Stomach smooth muscle (tissue), 2 donors: ENCODE measurements at regions not wholly inside any gene's neighbourhood (a gene's known extent, or its start where the extent isn't known, plus 50 kb on each side); places are given as distances from the start of the nearest gene placed in this dataset.

Experiments used
- H3K27ac ChIP-seq: one replicate; pipeline ENCODE4 v1.7.0; 2013; ENCODE audit warnings: mild to moderate bottlenecking, low read length, inconsistent platforms
- H3K27me3 ChIP-seq, 2 donors: one replicate each; pipeline ENCODE4 v1.7.0; 2013; ENCODE audit warnings: low read length in 2 of 2; ENCODE audit not compliant: insufficient read depth in 2 of 2, control insufficient read depth in 1 of 2
- H3K36me3 ChIP-seq, 2 donors: one replicate each; pipeline ENCODE4 v1.7.0; 2013; ENCODE audit warnings: low read length in 2 of 2; ENCODE audit not compliant: control insufficient read depth in 2 of 2, insufficient read depth in 2 of 2
- H3K4me1 ChIP-seq: one replicate; pipeline ENCODE4 v1.7.0; 2013; ENCODE audit warnings: low read length; ENCODE audit not compliant: control insufficient read depth, insufficient read depth
- H3K4me3 ChIP-seq, 2 donors: one replicate each; pipeline ENCODE4 v1.7.0; 2013; ENCODE audit warnings: low read length in 2 of 2
- H3K9ac ChIP-seq, 2 donors: one replicate each; pipeline ENCODE4 v1.7.0; 2013; ENCODE audit warnings: low read length in 2 of 2, mild to moderate bottlenecking in 1 of 2
- H3K9me3 ChIP-seq, 2 donors: one replicate each; pipeline ENCODE4 v1.7.0; 2013; ENCODE audit warnings: low read length in 2 of 2; ENCODE audit not compliant: control insufficient read depth in 2 of 2
- donor health status: healthy.
- donor health status: Pancreatic carcinoma.

- H3K9ac ChIP-seq = no peak overlapping the region
- H3K36me3 ChIP-seq = no peaks in the 10 kb centered on the region
- no peak overlapping the region for H3K4me3 ChIP-seq
- no peak overlapping the region for H3K27ac ChIP-seq
- no peaks in the 10 kb centered on the region for H3K27me3 ChIP-seq
- no peaks in the 10 kb centered on the region for H3K9me3 ChIP-seq
- H3K4me1 ChIP-seq = no peaks in the 10 kb centered on the region
These were observed 74.1 kb upstream of the DSEL start for GRCh38 chr18:67590571-67591141.

GRCh38 chr18:67589325-67589724, 72.8 kb upstream of the DSEL start:
- Histone ChIP-seq H3K27me3 (no peaks in the 10 kb centered on the region), H3K4me3 (no peak overlapping the region), H3K4me1 (no peaks in the 10 kb centered on the region), H3K36me3 (no peaks in the 10 kb centered on the region), H3K9ac (no peak overlapping the region), H3K9me3 (no peaks in the 10 kb centered on the region), H3K27ac (no peak overlapping the region)

GRCh38 chr18:67586101-67586500, 69.6 kb upstream of the DSEL start:
- Histone ChIP-seq H3K27me3 (no peaks in the 10 kb centered on the region), H3K9ac (no peak overlapping the region), H3K4me3 (no peak overlapping the region), H3K27ac (no peak overlapping the region), H3K9me3 (no peaks in the 10 kb centered on the region), H3K4me1 (no peaks in the 10 kb centered on the region), H3K36me3 (no peaks in the 10 kb centered on the region)

DNA sequence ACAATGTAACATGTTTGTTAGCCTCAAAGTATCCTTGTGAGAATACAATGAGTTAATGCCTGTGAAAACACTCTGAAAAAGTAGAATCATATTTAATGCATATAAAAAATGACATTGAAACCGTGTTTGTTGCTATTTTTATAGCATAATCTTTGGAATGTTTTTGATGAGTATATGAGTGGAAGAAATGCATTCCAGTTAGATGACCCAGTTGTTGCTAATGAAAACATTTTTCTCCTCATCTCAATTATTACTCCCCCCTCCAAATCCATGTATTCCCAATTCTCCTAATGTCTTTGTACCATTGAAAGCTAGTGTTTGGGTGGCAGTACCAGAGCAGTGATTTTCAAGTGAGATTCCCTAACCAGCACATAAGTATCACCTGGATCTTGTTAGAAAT, 67.1 kb upstream of the DSEL start:
- Histone ChIP-seq H3K4me3 (no peak overlapping the region), H3K36me3 (no peaks in the 10 kb centered on the region), H3K9ac (no peak overlapping the region), H3K4me1 (no peaks in the 10 kb centered on the region), H3K27me3 (no peaks in the 10 kb centered on the region), H3K9me3 (no peaks in the 10 kb centered on the region), H3K27ac (no peak overlapping the region)

DNA sequence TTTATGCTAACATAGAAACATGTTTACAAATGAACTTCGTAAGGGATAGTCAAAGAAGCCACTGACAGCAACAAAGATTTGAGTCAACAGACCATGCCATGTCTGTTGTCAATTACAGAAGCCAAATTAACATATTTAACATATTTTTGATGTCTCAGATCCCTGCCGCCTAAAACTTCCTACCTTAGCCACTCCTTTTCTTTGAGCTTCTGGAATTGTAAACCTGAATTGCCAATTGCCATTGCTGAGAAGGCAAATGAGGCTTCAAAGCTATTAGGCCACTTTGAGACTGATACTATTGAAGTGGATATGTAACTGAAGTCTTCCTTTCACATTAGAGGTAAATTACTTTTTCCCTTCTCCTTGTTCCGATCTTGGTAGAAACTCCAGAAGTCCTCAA, 66.0 kb upstream of the DSEL start:
- no peak overlapping the region for H3K27ac ChIP-seq
- no peak overlapping the region for H3K9ac ChIP-seq

GRCh38 chr18:67581178-67581577, 64.7 kb upstream of the DSEL start:
- Histone ChIP-seq H3K4me3 (no peak overlapping the region), H3K36me3 (no peaks in the 10 kb centered on the region)

More for the DNA sequence above, 66.0 kb upstream of the DSEL start:
- Histone ChIP-seq H3K4me1 (no peaks in the 10 kb centered on the region), H3K4me3 (no peak overlapping the region), H3K9me3 (no peaks in the 10 kb centered on the region), H3K27me3 (no peaks in the 10 kb centered on the region), H3K36me3 (no peaks in the 10 kb centered on the region)

GRCh38 chr18:67577386-67577785, 60.9 kb upstream of the DSEL start:
- no peaks in the 10 kb centered on the region for H3K27me3 ChIP-seq
- H3K4me1 ChIP-seq = no peaks in the 10 kb centered on the region
- H3K9ac ChIP-seq = no peak overlapping the region
- no peak overlapping the region for H3K27ac ChIP-seq
- no peak overlapping the region for H3K4me3 ChIP-seq
- H3K36me3 ChIP-seq = no peaks in the 10 kb centered on the region
- no peaks in the 10 kb centered on the region for H3K9me3 ChIP-seq

More at GRCh38 chr18:67581178-67581577, 64.7 kb upstream of the DSEL start:
- Histone ChIP-seq H3K9ac (no peak overlapping the region), H3K9me3 (no peaks in the 10 kb centered on the region), H3K27me3 (no peaks in the 10 kb centered on the region), H3K27ac (no peak overlapping the region), H3K4me1 (no peaks in the 10 kb centered on the region)

DNA sequence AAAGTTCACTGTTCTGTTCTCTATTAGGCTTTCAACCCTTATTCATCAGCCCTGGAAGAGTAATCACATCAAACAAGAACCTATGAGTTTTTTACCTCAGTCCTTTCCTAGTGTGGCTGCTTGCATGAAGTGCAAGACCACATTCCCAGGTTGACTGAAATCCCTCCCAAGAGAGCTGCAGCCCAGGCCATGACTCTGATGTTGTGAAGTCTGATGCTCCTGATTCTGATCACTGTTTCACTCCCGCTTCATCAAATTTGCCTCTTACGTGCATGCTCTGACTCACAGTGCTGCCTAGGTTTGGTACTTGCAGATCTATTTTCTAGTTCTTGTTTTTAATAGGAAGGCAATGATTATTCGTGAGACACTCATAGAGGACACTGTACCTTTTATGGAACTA, 58.2 kb upstream of the DSEL start:
- H3K27me3 ChIP-seq = no peaks in the 10 kb centered on the region
- no peak overlapping the region for H3K4me3 ChIP-seq
- H3K36me3 ChIP-seq = no peaks in the 10 kb centered on the region
- no peaks in the 10 kb centered on the region for H3K4me1 ChIP-seq
- no peak overlapping the region for H3K27ac ChIP-seq
- H3K9ac ChIP-seq = no peak overlapping the region
- H3K9me3 ChIP-seq = no peaks in the 10 kb centered on the region

DNA sequence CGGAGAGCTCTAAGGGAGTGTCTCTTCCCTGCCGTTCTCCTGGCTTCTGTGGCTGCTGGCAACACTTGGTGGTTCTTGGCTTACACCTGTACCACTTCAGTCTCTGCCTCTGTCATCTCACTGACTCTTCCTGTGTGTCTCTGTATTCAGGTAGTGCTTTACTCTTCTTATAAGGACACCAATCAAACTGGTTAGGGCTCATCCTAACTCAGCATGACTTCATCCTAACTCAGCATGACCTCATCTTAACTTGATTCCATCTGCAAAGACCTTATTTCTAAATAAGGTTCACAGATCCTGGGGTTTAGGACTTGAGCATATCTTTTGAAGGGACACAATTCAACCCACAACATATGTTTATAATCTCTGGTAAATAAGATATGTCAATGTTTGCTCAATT, 51.6 kb upstream of the DSEL start:
- Histone ChIP-seq H3K9me3 (no peaks in the 10 kb centered on the region), H3K27me3 (no peaks in the 10 kb centered on the region), H3K4me3 (no peak overlapping the region), H3K4me1 (no peaks in the 10 kb centered on the region), H3K9ac (no peak overlapping the region), H3K27ac (no peak overlapping the region), H3K36me3 (no peaks in the 10 kb centered on the region)
